Ovary (tissue), 7 donors: ENCODE measurements at regions not wholly inside any gene's neighbourhood (a gene's known extent, or its start where the extent isn't known, plus 50 kb on each side); places are given as distances from the start of the nearest gene placed in this dataset.

Experiments
- DNase-seq, 5 donors: peaks; one replicate each; pipeline ENCODE4 v3.0.0-alpha.2; 2019 to 2020
- H3K27ac ChIP-seq, 2 donors: fragments of 200-600 bp; one replicate each; pipeline versions ENCODE4 v1.5.1 to v1.8.0; 2019 to 2022
- H3K27me3 ChIP-seq: fragments of 200-600 bp; one replicate; pipeline ENCODE4 v1.8.0; 2022
- H3K36me3 ChIP-seq: fragments of 200-600 bp; sonication (generic); one replicate; pipeline ENCODE4 v1.5.1; 2019
- H3K4me1 ChIP-seq: one replicate; pipeline ENCODE4 v1.8.1; 2013; ENCODE audit warnings: mild to moderate bottlenecking, moderate library complexity; ENCODE audit not compliant: insufficient read depth
- H3K4me3 ChIP-seq: fragments of 200-600 bp; sonication (generic); one replicate; pipeline ENCODE4 v1.5.1; 2017
- H3K9me3 ChIP-seq, 2 donors: fragments of 200-600 bp in 1 of 2; sonication (generic) in 1 of 2; one replicate each; pipeline versions ENCODE4 v1.5.1 to v1.8.1; 2013 to 2019; ENCODE audit warnings: mild to moderate bottlenecking in 1 of 2, moderate library complexity in 1 of 2
- CTCF ChIP-seq, 3 donors: fragments of 450-650 bp in 2 of 3; fragments of 200-600 bp in 1 of 3; IDR thresholded peaks; one replicate each; pipeline versions ENCODE4 v1.5.1 to v1.8.0; 2016 to 2022; ENCODE audit warnings: antibody characterized with exemption in 3 of 3, mild to moderate bottlenecking in 1 of 3
- EP300 ChIP-seq: sonication (generic); formaldehyde crosslinking; IDR thresholded peaks from one replicate; pipeline ENCODE4 v1.6.1; 2017; ENCODE audit warnings: antibody characterized with exemption
- POLR2A ChIP-seq: fragments of 450-650 bp; IDR thresholded peaks from one replicate; pipeline ENCODE4 v1.6.1; 2017; ENCODE audit warnings: antibody characterized with exemption, mild to moderate bottlenecking, moderate library complexity
- WGBS, 3 donors: extraction: QIAGEN DNeasy Blood & Tissue Kit in 1 of 3; methylation state at CpG; one replicate each; pipeline versions ENCODE4 v1.1.5 to v1.1.7; 2013 to 2017; 5-methylcytosine and 5-hydroxymethylcytosine counted together
- intact Hi-C, 4 donors: fragments of 100-400 bp; cut with DNase I; formaldehyde crosslinking; loops; one replicate each; pipeline versions ENCODE4 v1.11.0 to v1.15.1; 2022 to 2023
- donor health status: DM: no; HTN: no; CAD: no; lungs with moderate emphysema.
- donor health status: DM: no; HTN: no; CAD: no.
- donor health status: Bipolar disorder and iron deficiency.
- donor health status: DM: no; HTN: no; CAD: no.
- donor health status: DM: yes; HTN: yes; CAD: no.

- no peak overlapping the region for H3K27ac ChIP-seq
- intact Hi-C loops: no loop called here
- H3K27me3 ChIP-seq: no peaks in the 10 kb centered on the region
- H3K4me1 ChIP-seq: no peaks in the 10 kb centered on the region
- no peak for DNase-seq
- no peak overlapping the region for H3K4me3 ChIP-seq
- H3K36me3 ChIP-seq: no peaks in the 10 kb centered on the region
- no peaks in the 10 kb centered on the region for H3K9me3 ChIP-seq
- WGBS, 3 donors: 94 to 100% (median 97%) methylated on average over 1 of the region's 1 CpG
- TF ChIP-seq CTCF (IDR thresholded peaks at IDR 0.05) (no peak), POLR2A (no peak), EP300 (no peak)
These were observed 357.8 kb upstream of the RGMB start for GRCh38 chr5:98415663-98416062.

DNA sequence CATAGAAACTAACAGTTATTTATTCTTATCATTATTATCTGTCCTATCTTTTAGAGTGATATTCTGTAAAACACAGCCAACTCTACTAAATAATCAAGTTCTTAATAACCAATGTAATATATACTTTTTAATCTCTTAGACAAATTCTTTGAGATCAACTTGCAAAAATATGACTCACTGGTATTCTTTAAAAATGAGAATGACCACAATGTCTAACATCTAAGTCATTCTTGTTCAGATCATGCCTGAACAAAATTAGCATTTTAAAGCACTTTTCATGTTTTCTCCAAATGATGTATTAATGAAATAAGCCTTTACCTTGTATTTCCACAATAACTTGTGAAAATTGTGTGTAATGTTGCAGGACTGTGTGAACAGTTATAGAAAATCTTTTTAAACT, 356.9 kb upstream of the RGMB start:
- no peak overlapping the region for H3K4me3 ChIP-seq
- H3K9me3 ChIP-seq: no peaks in the 10 kb centered on the region
- no peaks in the 10 kb centered on the region for H3K36me3 ChIP-seq
- H3K27ac ChIP-seq: no peak overlapping the region
- no peaks in the 10 kb centered on the region for H3K4me1 ChIP-seq
- DNase-seq: no peak
- no peaks in the 10 kb centered on the region for H3K27me3 ChIP-seq
- intact Hi-C loops: no loop called here
- no peak for TF ChIP-seq CTCF (IDR thresholded peaks at IDR 0.05)
- no peak for TF ChIP-seq EP300
- no peak for TF ChIP-seq POLR2A

- TF ChIP-seq POLR2A: no peak
- TF ChIP-seq EP300: no peak
- TF ChIP-seq CTCF (IDR thresholded peaks at IDR 0.05): no peak
- Histone ChIP-seq H3K4me3 (no peak overlapping the region), H3K9me3 (no peaks in the 10 kb centered on the region), H3K36me3 (no peaks in the 10 kb centered on the region), H3K27ac (no peak overlapping the region), H3K27me3 (no peaks in the 10 kb centered on the region), H3K4me1 (no peaks in the 10 kb centered on the region)
- no peak for DNase-seq
- intact Hi-C loops: no loop called here
- 35 to 58% (median 45%) methylated on average over 1 of the region's 1 CpG for WGBS, 3 donors
These were observed 353.6 kb upstream of the RGMB start for GRCh38 chr5:98419825-98420224.

- no peak for DNase-seq
- intact Hi-C loops: no loop called here
- H3K4me3 ChIP-seq: no peak overlapping the region
- no peak overlapping the region for H3K27ac ChIP-seq
- WGBS, 3 donors: 49 to 53% (median 52%) methylated on average over 4 of the region's 4 CpGs
- no peaks in the 10 kb centered on the region for H3K4me1 ChIP-seq
- no peaks in the 10 kb centered on the region for H3K9me3 ChIP-seq
- no peaks in the 10 kb centered on the region for H3K36me3 ChIP-seq
- no peaks in the 10 kb centered on the region for H3K27me3 ChIP-seq
- TF ChIP-seq CTCF (IDR thresholded peaks at IDR 0.05): no peak
- no peak for TF ChIP-seq POLR2A
- no peak for TF ChIP-seq EP300
These were observed 348.6 kb upstream of the RGMB start for GRCh38 chr5:98424681-98425450.
